Retinal pigment epithelial cell (primary cell): ENCODE measurements at regions not wholly inside any gene's neighbourhood (a gene's known extent, or its start where the extent isn't known, plus 50 kb on each side); places are given as distances from the start of the nearest gene placed in this dataset.

Experiments
- DNase-seq: peaks from one replicate; pipeline ENCODE4 v3.0.0-alpha.2; 2010; ENCODE audit warnings: low read depth
- H3K4me3 ChIP-seq: 2 replicates; pipeline ENCODE4 v1.5.1; 2011; ENCODE audit warnings: mild to moderate bottlenecking, low read length, control low read depth, moderate library complexity
- CTCF ChIP-seq: conservative IDR thresholded peaks from 2 replicates; pipeline ENCODE4 v1.5.1; 2011; ENCODE audit warnings: low read depth, low read length, control low read depth, inconsistent platforms

- no peak for DNase-seq
- no peak overlapping the region for H3K4me3 ChIP-seq
- no peak for TF ChIP-seq CTCF
These were observed 85.8 kb upstream of the TSC22D1 start for GRCh38 chr13:44661936-44662335.

GRCh38 chr13:44660050-44660449 lies 83.9 kb upstream of the TSC22D1 start:
- no peak for DNase-seq
- no peak overlapping the region for H3K4me3 ChIP-seq
- TF ChIP-seq CTCF: no peak

- no peak for DNase-seq
- no peak for TF ChIP-seq CTCF
- no peak overlapping the region for H3K4me3 ChIP-seq
These were observed 77.0 kb upstream of the TSC22D1 start for GRCh38 chr13:44652962-44653660.

- no peak overlapping the region for H3K4me3 ChIP-seq
- DNase-seq: peak; percentile 83
- TF ChIP-seq CTCF: no peak
These were observed 76.0 kb upstream of the TSC22D1 start for GRCh38 chr13:44652168-44652567.

GRCh38 chr13:44651724-44652123 lies 75.6 kb upstream of the TSC22D1 start:
- no peak for DNase-seq
- TF ChIP-seq CTCF: no peak
- H3K4me3 ChIP-seq: no peak overlapping the region

GRCh38 chr13:44651209-44651608 lies 75.1 kb upstream of the TSC22D1 start:
- no peak for DNase-seq
- no peak overlapping the region for H3K4me3 ChIP-seq
- no peak for TF ChIP-seq CTCF

GRCh38 chr13:44649834-44650233 lies 73.7 kb upstream of the TSC22D1 start:
- no peak overlapping the region for H3K4me3 ChIP-seq
- DNase-seq: no peak
- TF ChIP-seq CTCF: no peak
